ENCODE measurements at regions not wholly inside any gene's neighbourhood (a gene's known extent, or its start where the extent isn't known, plus 50 kb on each side); places are given as distances from the start of the nearest gene placed in this dataset.

- ATAC-seq (no peak), DNase-seq (ENCODE audit: low read depth, low spot score) (no peak)
- Histone ChIP-seq H3K27me3 (ENCODE audit: control insufficient read depth, insufficient read depth, low read length) (no peaks in the 10 kb centered on the region), H3K36me3 (ENCODE audit: control insufficient read depth, insufficient read depth, low read length) (no peaks in the 10 kb centered on the region), H3K27ac (ENCODE audit: low read length) (no peak overlapping the region), H3K4me1 (ENCODE audit: control insufficient read depth, insufficient read depth, low read length) (no peaks in the 10 kb centered on the region), H3K4me3 (ENCODE audit: low read depth in 2 of 2, low read length in 2 of 2) (no peak overlapping the region), H3K9me3 (ENCODE audit: control insufficient read depth, insufficient read depth, low read depth, low read length) (no peaks in the 10 kb centered on the region)
- in situ Hi-C loops (cut with HindIII; ENCODE audit: low pct_unique_long_range_greater_than_20kb, low sequenced_read_pairs) (no loop called here), intact Hi-C loops (cut with micrococcal nuclease; ENCODE audit: unreplicated experiment) (no loop called here)
- BruUV-seq (replicated peaks): no TSS peak
- POLR2A ChIA-PET: no interaction called here
- TF ChIP-seq REST (IDR thresholded peaks at IDR 0.05; ENCODE audit: insufficient read depth in 1 of 2, low read depth in 2 of 2, low read length in 1 of 2) (no peak), POLR2AphosphoS5 (IDR thresholded peaks at IDR 0.05; ENCODE audit: low read depth, low read length) (no peak), SIN3A (IDR thresholded peaks at IDR 0.05; ENCODE audit: borderline replicate concordance, insufficient read depth, low read depth, low read length) (no peak), CTCF (IDR thresholded peaks at IDR 0.05) (no peak), TCF7L2 (IDR thresholded peaks at IDR 0.05; ENCODE audit: low read depth, low read length) (no peak)
- CTCF ChIA-PET: interaction anchor here (0.6 kb wide), 1 partner anchor 8 kb away, joined by 3 read pairs; no protein-coding TSS in a partner anchor
Measured at GRCh38 chr14:42510071-42510470, 903.4 kb downstream of the LRFN5 start.

GRCh38 chr14:42508209-42508946 is 901.7 kb downstream of the LRFN5 start:
- ChIA-PET POLR2A (no interaction called here), CTCF (no interaction called here)
- Histone ChIP-seq H3K36me3 (ENCODE audit: control insufficient read depth, insufficient read depth, low read length) (no peaks in the 10 kb centered on the region), H3K27me3 (ENCODE audit: control insufficient read depth, insufficient read depth, low read length) (no peaks in the 10 kb centered on the region), H3K4me1 (ENCODE audit: control insufficient read depth, insufficient read depth, low read length) (no peaks in the 10 kb centered on the region), H3K4me3 (ENCODE audit: low read depth in 2 of 2, low read length in 2 of 2) (no peak overlapping the region), H3K27ac (ENCODE audit: low read length) (no peak overlapping the region), H3K9me3 (ENCODE audit: control insufficient read depth, insufficient read depth, low read depth, low read length) (no peaks in the 10 kb centered on the region)
- TF ChIP-seq REST (IDR thresholded peaks at IDR 0.05; ENCODE audit: insufficient read depth in 1 of 2, low read depth in 2 of 2, low read length in 1 of 2): no peak
- TF ChIP-seq TCF7L2 (IDR thresholded peaks at IDR 0.05; ENCODE audit: low read depth, low read length): no peak
- TF ChIP-seq CTCF (IDR thresholded peaks at IDR 0.05): no peak
- no peak for TF ChIP-seq POLR2AphosphoS5 (IDR thresholded peaks at IDR 0.05; ENCODE audit: low read depth, low read length)
- no peak for TF ChIP-seq SIN3A (IDR thresholded peaks at IDR 0.05; ENCODE audit: borderline replicate concordance, insufficient read depth, low read depth, low read length)
- ATAC-seq (no peak), DNase-seq (ENCODE audit: low read depth, low spot score) (no peak)
- no TSS peak for BruUV-seq (replicated peaks)
- in situ Hi-C loops (cut with HindIII; ENCODE audit: low pct_unique_long_range_greater_than_20kb, low sequenced_read_pairs): no loop called here
- intact Hi-C loops (cut with micrococcal nuclease; ENCODE audit: unreplicated experiment): no loop called here

All from Panc1 (cell line).